GM21825 (cell line): ENCODE measurements at regions not wholly inside any gene's neighbourhood (a gene's known extent, or its start where the extent isn't known, plus 50 kb on each side); places are given as distances from the start of the nearest gene placed in this dataset.
"Not testable (repeated sequence)": the region's sequence is repeated elsewhere in the genome, so short reads cannot be mapped to it uniquely, and the experiment has no call there.

Experiments used
- ATAC-seq: cut with Tn5 transposase; IDR thresholded peaks from one replicate; pipeline ENCODE4 v1.9.1; 2021; ENCODE audit warnings: mild to moderate bottlenecking, moderate library complexity; ENCODE audit not compliant: unreplicated experiment

GRCh38 chr14:37784827-37785223 is 189.4 kb downstream of the TTC6 start:
- not testable (repeated sequence) for ATAC-seq

GRCh38 chr14:37785298-37785697 is 189.9 kb downstream of the TTC6 start:
- not testable (repeated sequence) for ATAC-seq

GRCh38 chr14:37786114-37786625 is 190.7 kb downstream of the TTC6 start:
- ATAC-seq: not testable (repeated sequence)

GRCh38 chr14:37787879-37788494 is 192.6 kb downstream of the TTC6 start:
- ATAC-seq: no peak

GRCh38 chr14:37791384-37792036 is 196.1 kb downstream of the TTC6 start:
- ATAC-seq: no peak

GRCh38 chr14:37792124-37792523 is 196.7 kb downstream of the TTC6 start:
- ATAC-seq: no peak

GRCh38 chr14:37796703-37797416 is 201.4 kb downstream of the TTC6 start:
- ATAC-seq: no peak

GRCh38 chr14:37797675-37798074 is 202.2 kb downstream of the TTC6 start:
- ATAC-seq: no peak

GRCh38 chr14:37807722-37808121 is 212.3 kb downstream of the TTC6 start:
- ATAC-seq: no peak

- no peak for ATAC-seq
These were observed 214.8 kb downstream of the TTC6 start for GRCh38 chr14:37810094-37810801.

- no peak for ATAC-seq
These were observed 218.3 kb downstream of the TTC6 start for GRCh38 chr14:37813732-37814131.

GRCh38 chr14:37816135-37816534 is 220.7 kb downstream of the TTC6 start:
- ATAC-seq: no peak

GRCh38 chr14:37816743-37817295 is 221.4 kb downstream of the TTC6 start:
- no peak for ATAC-seq

GRCh38 chr14:37819155-37820015 is 224.0 kb downstream of the TTC6 start:
- ATAC-seq: no peak

- not testable (repeated sequence) for ATAC-seq
These were observed 225.4 kb downstream of the TTC6 start for GRCh38 chr14:37820810-37821209.

- no peak for ATAC-seq
These were observed 229.7 kb downstream of the TTC6 start for GRCh38 chr14:37824939-37825712.

GRCh38 chr14:37826869-37827268 is 231.4 kb downstream of the TTC6 start:
- no peak for ATAC-seq

GRCh38 chr14:37830271-37830670 is 234.8 kb downstream of the TTC6 start:
- no peak for ATAC-seq

- no peak for ATAC-seq
These were observed 238.8 kb downstream of the TTC6 start for GRCh38 chr14:37834275-37834674.
